HG03521 (cell line): ENCODE measurements at regions not wholly inside any gene's neighbourhood (a gene's known extent, or its start where the extent isn't known, plus 50 kb on each side); places are given as distances from the start of the nearest gene placed in this dataset.
"Not testable (repeated sequence)": the region's sequence is repeated elsewhere in the genome, so short reads cannot be mapped to it uniquely, and the experiment has no call there.

Source experiments
- ATAC-seq: cut with Tn5 transposase; IDR thresholded peaks from one replicate; pipeline ENCODE4 v1.9.1; 2021; ENCODE audit warnings: mild to moderate bottlenecking, moderate library complexity; ENCODE audit not compliant: unreplicated experiment

DNA sequence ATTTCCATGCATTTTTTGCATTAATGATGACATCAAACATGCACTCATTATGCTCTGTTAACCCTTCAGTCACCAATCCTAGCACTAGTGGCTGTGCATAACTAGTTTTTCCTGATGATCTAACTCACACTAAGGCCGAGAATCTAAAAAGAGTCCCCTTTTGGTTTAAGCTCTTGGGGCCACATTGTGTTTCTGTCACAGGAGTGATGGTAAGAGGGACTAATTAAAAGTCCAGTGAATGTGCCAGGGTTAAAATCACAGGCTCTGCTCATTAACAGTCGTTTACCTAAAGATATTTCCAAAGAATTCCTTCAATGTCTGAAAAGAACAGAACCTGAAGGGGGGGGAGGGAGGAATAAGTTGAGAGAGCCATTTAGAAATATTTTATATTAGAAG, 359.0 kb upstream of the ANKRD30A start:
- no peak for ATAC-seq

DNA sequence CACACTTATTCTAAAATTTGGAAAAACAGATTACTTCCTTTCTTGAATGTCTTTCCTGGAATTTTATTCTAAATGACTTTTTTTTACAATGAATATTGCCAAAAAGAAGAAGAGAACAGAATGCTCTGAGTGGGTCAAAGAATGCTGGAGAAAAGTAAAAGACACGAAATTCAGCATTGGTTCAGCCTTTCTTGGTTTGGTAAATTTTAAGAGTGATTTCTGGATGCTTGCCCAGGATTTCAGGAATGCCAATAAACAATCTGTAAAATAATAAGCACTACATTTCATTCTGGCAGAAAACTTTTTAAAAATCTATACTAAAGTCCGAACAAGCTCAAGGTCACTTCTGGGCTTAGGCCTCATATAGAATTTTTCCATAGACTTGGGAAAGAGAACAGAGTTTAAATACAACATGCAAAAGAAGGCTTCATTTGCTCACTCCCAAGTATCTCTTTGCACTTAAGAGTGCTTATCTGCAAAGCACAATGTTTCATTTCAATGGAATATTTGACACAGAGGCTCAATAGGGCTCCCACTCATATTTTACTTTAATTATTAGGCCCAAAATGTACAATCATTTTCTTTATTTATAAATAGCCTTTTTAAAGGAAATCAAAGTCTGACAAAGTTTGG, 359.5 kb upstream of the ANKRD30A start:
- no peak for ATAC-seq

DNA sequence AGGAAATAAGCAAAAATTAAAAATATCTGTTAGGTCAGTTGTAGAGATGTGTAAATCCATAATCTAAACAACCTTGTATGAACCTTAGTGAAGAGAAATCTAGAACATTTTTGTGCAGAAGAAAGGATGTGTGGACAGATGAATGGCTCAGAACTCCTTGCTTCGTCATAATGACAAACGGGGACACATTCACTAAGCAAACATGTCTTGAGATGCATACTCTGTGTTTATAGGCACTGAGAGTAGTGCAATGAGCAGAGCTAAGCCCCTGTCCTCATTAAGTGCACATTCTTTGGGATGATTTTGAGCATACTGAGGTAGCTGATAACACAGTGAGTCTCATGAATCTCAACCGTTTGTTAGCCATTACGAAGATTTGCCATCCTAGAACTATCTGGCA, 360.6 kb upstream of the ANKRD30A start:
- ATAC-seq: no peak

DNA sequence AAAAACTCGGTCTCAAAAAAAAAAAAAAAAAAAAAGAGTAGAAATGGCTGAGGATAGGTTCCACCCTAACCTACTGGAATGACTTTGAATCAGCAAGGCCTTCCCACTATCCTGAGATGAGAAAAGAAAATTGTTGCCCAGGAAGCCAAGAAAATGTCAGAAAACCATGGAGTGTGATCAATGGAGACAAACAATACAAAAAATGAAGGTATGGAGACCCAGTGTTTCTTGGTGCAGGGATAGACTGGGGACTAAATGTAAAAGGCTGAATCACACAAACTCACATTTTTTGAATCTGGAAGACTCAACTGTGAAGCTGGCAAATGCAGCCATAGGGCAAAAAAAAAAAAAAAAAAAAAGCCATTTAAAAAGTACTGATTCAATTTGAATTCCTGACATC, 364.3 kb upstream of the ANKRD30A start:
- no peak for ATAC-seq

DNA sequence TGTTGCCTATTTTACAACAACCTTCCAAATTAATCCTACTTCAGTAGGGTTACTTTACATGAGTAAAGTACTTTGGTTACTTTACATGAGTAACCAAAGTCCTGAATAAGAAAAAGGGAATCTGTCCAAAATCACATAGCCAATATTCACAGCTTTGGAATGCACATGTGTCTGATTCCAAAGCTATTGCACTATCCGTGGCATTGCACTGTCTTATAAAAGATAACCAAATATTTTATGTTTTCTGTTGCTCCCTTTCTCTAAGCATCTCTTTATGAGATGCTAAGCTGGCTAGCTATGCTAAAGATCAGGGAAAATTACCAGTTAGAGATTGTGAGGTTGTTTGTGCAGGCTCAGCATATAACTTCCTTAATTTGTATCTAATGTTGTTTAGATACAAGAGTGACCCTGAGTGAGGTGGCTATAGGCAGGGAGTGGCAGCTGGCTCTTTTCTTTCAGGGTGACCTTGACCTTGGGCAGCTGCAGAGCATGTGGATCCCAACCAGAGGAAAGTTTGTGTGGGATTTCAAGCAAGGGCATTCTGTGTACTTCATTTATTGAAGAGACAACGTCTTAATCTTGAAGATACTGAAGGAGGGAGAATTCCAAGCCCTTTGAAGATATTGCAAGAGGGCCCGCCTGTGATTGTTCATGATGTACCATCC, 366.1 kb upstream of the ANKRD30A start:
- no peak for ATAC-seq

DNA sequence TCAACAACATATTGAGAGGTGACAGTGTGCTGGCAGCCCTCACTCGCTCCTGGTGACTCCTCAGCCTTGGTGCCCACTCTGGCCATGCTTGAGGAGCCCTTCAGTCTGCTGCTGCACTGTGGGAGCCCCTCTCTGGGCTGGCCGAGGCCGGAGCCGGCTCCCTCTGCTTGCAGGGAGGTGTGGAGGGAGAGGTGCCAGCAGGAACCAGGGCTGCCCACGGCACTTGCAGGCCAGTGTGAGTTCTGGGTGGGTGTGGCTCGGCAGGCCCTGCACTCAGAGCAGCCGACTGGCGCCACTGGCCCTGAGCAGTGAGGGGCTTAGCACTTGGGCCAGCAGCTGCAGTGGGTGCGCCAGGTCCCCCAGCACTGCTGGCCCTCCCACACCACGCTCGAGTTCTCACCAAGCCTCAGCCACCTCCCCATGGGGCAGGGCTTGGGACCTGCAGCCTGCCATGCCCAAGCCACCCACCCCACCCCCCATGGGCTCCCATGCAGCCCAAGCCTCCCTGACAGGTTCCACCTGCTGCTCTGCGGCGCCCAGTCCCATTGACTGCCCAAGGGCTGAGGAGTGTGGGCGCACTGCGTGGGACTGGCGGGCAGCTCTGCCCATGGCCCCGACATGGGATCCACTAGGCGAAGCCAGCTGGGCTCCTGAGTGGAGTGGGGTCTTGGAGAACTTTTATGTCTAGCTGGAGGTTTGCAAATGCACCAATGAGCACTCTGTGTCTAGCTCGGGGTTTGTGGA, 377.1 kb upstream of the ANKRD30A start:
- no peak for ATAC-seq

DNA sequence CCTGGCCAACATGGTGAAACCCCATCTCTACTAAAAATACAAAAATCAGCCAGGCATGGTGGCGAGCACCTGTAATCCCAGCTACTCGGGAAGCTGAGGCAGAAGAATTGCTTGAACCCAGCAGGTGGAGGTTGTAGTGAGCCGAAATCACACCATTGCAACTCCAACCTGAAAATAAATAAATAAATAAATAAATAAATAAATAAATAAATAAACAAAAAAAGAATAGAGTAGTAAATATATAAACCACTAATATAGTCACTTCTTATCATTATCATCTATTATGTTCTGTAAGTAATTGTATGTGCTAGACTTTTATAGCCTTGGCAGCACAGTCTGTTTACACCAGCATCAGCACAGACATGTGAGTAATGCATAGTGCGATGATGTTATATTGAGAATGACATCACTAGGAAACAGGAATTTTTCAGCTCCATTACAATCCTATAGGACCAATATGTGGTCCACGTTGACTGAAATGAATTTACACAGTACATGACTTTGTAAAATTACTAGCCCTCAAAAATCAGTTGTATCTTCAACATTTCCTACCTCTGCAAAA, 385.4 kb upstream of the ANKRD30A start:
- ATAC-seq: no peak

DNA sequence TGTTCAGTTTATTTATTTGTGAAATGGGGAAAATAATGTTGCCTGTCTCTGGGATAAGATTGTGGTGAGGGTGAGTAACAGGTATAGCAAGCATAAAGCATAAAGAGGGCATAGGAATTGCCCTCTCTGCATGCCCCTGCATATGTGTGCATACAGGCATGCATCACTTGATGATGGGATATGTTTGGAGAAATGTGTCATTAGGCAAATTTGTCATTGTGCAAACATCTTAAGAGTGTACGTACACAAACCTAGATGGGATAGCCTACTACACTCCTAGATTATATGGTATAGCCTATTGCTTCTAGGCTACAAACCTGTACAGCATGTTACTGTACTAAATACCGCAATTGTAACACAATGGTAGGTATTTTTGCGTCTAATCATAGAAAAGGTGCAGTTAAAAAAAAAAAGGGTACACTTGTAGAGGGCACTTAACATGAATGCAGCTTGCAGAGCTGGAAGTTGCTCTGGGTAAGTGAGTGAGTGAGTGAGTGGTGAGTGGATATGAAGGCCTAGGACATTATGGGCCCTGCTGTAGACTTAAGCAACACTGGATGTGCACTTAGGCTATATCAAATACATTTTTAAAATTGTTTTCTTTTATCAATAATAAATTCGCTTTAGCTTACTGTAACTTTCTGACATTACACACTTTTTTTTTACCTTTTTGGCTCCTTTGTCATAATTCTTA, 386.5 kb upstream of the ANKRD30A start:
- ATAC-seq: no peak

DNA sequence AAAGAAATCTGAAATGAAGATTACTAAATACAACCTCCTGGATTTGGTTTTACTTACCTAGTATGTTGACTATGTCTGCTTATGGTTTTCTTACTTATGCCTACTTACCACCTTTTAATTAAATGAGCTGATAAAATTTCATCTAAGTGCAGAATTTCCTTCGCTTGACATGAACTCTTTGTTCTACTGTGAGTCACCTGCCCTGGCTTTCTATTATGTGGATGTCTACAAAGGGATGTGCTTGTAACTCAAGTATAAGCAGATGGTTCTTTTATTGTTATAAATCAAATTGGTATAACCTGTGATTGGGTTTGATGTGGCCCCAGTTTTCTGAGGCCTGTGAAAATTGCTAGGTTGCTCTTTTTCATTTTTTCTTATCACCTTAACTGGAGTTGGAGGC, 389.1 kb upstream of the ANKRD30A start:
- no peak for ATAC-seq

DNA sequence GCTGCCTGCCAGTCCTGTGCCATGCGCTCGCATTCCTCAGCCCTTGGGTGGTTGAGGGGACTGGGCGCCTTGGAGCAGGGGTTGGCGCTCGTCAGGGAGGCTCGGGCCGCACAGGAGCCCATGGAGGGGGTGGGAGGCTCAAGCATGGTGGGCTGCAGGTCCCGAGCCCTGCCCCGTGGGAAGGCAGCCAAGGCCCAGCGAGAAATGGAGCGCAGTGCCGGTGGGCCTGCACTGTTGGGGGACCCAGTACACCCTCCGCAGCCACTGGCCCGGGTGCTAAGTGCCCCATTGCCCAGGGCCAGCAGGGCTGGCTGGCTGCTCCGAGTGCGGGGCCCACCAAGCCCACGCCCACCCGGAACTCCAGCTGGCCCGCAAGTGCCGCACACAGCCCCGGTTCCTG, 390.8 kb upstream of the ANKRD30A start:
- not testable (repeated sequence) for ATAC-seq

DNA sequence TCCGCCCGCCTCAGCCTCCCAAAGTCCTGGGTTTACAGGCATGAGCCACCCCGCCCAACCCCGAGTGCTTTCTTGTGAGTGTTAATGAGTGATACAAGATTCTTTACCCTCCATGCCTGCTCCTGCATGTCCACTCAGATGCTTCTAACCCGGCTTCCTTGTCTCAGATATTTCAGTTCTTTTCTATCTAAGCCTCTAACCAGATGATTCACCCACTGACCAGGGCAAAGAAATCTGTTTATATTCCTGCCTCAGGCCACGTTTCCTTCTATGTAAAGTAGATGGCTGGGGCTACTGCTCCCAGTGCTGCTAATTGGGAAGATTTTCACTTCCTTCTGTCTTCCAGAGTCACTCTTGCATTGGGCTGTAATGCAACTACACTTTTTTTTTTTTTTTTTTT, 395.1 kb upstream of the ANKRD30A start:
- no peak for ATAC-seq

DNA sequence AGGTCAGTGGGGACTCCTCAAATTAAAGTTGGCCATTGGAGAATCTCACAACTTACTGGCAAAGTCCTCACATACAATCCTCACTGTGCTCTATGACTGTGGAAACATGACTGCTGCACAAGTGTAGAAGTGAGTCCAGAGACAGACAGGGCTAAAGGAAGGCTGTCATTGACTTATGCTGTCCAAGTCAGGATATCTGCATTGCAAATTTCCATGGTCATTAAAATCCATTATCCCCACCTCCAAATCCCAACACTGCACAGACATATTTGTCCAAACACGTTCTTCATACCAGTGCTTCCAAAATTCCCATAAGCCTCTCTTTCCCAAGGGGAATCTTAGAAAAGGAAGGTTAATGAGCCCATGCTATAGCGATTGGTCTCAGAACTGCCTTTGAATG, 396.8 kb upstream of the ANKRD30A start:
- ATAC-seq: no peak

DNA sequence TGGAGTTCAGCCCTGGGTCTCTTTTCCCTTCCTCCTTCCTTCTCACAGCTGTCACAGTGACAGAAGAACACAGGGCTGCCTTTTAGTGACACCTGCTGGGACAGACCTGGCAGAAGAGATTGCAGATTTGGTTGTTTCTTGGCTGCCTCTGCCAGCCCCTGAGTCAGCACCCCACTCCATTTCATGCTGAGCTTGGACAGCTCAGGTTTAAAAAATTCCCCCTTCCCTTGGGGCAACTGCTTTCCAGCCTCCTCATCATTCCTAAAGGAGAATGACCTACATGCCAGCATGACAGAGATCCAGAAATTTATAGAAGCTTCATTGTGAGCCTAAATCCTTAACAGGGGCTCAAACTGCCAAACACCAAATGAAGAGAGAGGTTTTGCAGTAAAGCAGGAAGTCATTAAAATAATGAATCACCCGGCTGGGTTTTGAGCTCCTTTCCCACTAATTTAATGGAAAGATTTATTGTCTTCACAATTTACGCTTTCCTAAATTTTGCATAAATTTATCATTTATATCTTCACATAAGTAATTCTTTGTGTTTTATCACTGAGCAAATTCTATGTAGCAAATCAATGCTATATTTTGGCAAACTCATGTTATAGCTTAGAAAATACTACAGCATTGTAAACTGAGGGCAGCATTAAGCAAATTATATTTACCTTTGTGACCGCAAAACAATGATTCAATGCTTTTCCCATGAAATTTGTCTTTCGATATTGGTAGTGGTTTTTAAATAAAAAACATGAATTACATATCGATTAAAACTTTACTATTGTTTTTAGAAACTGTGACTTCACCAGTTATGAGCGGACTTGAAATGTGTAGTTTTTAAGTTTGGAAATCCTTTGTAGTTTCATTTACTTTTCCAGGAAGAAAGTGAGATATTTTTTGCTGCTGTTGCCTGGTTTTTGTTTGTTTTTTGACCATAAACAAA, 399.5 kb upstream of the ANKRD30A start:
- ATAC-seq: no peak

DNA sequence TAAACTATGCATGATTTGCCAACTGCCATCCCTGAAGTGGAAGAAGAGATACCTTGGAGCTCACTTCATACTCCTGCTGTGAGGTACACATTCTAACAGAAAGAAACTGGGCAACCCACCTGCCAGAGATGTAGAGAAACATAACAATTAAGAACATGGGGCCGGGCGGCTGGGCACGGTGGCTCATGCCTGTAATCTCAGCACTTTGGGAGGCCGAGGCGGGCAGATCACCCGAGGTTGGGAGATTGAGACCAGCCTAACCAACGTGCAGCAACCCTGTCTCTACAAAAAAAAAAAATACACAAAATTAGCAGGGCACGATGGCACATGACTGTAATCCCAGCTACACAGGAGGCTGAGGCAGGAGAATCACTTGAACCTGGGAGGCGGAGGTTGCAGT, 402.6 kb upstream of the ANKRD30A start:
- ATAC-seq: no peak

DNA sequence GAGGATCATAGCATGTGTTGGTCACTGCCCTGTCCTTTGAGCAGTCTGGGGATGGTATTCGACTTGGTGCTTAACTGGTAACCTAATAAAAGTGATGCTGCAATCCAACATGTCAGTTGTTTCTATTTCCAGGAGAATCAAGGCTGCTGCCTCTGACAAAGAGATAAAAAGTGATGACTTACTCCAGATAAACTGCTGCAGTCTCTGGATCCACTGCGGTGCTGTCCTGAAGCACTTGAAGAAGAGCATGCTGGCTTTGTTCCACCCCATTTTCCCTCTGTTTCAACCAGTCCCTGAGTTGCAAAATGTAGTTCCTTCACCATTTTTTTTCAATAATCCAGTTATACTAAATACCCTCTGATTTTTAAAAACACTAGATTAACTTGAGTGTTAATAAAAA, 403.5 kb upstream of the ANKRD30A start:
- no peak for ATAC-seq

DNA sequence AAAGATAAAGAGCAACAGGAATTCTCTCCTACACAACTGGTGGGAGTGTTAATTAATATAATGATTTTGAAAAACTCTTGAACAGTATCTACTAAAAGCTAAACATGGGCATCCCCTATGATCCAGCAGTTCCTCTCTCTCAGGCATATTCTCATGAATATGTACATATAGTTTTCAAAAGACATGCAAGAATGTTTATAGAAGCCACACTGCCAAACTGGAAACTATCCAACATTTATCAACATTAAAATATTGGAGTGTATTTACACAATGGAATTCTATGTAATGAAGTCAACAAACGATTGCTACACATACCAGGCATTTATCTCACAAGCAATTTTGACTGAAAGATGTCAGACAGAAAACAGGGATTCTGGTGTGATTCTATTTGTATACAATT, 404.5 kb upstream of the ANKRD30A start:
- ATAC-seq: no peak

DNA sequence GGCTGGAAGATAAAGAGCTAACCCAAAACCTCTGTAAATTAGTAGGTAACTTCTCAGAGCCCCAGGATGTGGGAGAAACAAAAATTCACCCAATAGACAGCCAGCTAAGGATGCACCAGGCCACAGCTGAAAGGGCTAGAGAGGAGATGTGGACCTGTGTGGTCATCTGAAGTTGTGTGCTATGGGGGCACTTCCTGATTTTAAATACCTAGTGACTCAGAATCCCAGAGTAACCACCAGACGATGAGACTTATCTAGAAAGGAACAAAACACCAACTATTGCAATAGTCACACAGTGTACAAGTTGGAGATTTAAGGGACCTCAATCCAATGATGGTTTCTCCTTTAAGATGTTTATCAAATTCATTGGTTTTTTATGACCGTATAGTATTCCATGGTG, 408.3 kb upstream of the ANKRD30A start:
- ATAC-seq: no peak

DNA sequence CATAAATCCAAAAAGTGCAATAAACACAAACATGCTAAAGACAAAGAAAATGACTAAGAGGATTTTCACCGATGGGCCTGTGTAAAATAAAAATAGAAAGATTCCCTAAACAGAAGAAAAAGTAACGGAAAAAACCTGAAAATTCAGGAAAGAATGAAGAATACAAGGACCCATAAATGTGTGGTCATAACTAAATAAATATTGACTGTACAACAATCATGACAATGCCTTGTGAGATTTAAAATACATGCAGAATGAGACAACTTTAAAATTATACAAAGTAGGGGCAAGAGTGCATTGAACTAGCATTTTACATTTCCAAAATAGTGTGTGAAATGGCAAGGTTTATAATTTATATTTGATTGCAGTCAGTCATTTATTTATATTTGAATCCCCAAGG, 409.1 kb upstream of the ANKRD30A start:
- ATAC-seq: no peak

DNA sequence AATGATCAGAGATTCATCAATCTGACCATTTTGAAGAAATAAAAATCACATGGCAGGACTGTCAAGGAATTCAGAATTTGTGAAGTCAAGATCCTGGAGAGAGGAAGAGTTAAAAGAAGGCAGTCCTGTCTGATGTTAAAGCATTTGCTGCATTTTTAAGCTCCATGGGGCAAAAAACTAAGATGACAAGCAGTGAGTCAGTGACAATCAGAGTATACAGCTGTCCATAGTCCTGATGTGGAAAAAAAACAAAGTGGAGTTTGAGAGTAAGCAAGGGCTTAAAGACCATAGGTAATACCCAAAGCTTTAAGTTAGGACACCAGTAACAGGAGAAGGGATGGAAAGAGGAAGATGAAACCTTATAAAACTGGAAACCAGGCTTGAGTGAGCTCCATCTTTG, 412.7 kb upstream of the ANKRD30A start:
- ATAC-seq: no peak

DNA sequence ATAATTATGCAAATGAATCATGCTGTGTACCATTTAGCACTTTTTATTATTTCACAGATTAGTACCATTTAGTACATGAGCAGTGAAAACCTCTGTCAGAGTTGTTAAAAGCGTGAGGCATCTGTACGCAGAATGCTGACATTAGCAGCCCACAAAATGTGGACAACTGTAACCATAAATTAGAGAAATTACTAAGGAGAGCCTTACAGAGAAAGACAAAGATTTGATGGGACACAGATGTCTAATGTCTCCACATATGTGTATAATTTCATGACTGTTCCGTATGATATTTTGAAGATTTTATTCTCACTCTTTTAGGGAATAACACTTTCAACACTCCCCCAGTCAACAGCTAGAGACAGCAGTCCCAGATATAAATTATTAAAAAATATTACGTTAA, 414.0 kb upstream of the ANKRD30A start:
- ATAC-seq: no peak
